SHP77 (cell line): ENCODE measurements at regions not wholly inside any gene's neighbourhood (a gene's known extent, or its start where the extent isn't known, plus 50 kb on each side); places are given as distances from the start of the nearest gene placed in this dataset.
"Not testable (repeated sequence)": the region's sequence is repeated elsewhere in the genome, so short reads cannot be mapped to it uniquely, and the experiment has no call there.

Source experiments
- DNase-seq, 2 experiments: peaks; one replicate each; lab custom pipeline; 2025; lab: John Stamatoyannopoulos, UW

DNA sequence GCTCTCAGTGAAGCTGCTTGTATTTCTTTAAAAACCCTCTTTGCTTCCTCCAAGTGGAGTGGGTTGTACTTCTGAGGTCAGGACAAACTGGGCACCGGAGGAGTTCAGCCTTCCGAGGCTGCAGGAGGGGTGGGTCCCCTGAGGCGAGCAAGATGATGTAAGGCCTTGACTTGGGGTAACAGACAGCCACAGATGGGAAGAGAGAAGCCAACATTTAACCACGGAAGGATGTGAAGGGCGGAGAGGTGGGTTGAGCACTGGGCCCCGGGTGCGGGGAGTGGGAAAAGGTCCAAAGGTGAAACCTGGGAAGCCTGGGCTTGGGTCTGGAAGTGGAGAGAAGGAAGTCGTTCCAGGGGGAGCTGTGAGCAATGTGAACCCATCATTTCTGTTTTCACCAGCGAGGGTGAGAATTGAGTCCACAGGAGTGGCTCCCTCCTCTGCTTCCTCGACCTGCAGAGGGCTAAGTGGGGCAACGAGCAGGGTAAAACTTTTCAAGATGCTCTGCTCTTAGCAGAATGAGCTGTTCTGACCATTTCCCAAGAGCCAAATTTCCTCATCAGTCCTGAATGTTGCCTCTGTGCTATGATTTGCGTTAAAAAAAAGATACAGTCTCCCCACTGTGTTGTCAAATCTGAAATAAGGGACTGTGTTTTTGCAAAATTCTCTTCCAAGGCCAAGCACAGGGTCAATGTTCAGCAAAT, 137.7 kb upstream of the CRHR1 start:
- DNase-seq: no peak

DNA sequence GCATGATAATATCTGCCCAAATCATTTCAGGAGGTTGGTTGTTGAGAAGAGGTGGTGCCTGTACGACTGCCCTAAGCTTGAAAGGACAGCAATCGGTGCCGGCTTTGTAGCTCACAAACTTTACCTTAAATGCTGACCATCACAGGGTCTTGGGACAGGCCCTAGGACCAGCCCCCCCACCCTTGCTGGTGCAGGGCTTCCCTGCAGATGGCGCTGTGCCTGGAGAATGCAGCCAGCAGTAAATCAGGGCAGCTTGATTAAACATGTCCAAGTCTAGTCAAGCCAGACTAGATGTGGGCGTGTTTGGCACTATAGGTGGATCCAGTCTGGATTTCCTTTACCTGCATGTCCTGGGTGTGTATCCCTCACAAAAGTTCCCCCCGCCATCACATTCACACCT, 135.5 kb upstream of the CRHR1 start:
- no peak for DNase-seq

DNA sequence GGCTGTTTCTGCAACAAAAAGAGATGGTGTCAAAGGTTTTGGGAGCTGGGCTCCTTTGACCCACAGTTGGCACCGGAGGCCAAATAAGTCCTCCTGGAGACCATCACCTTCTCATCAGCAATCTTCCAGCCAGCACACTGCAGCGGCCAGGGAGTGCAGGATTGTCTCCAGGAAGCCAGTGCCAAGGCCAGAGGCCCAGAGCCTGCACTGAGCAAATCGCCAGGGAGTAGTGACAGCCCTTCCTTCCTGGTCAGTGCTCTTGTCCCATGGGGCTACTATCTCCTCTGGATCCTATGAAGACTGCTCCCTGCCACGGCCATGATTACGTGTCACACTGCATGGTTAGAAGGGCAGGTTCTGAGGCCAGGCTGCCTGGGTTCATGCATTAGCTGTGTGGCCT, 134.3 kb upstream of the CRHR1 start:
- no peak for DNase-seq

DNA sequence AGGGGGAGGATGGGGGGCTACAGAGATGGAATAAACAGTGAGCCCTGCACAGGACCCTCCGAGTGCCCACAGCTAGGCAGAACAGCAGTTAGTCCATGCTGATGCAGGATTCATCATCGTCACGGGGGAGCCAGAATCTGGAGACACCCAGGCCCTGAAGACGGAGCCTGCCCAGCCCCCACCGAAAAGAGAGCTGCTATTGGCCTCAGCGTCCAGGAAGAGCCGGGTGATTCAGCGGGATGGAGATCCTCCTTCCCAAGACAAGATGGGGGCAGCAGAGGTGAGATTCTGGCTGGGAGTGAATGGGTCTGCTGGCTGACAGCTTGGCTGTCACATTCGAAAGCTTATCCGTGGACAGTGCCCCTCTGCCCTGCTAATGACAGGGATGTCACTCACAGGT, 133.6 kb upstream of the CRHR1 start:
- no peak for DNase-seq

GRCh38 chr17:45651145-45651709, 132.9 kb upstream of the CRHR1 start:
- no peak for DNase-seq

DNA sequence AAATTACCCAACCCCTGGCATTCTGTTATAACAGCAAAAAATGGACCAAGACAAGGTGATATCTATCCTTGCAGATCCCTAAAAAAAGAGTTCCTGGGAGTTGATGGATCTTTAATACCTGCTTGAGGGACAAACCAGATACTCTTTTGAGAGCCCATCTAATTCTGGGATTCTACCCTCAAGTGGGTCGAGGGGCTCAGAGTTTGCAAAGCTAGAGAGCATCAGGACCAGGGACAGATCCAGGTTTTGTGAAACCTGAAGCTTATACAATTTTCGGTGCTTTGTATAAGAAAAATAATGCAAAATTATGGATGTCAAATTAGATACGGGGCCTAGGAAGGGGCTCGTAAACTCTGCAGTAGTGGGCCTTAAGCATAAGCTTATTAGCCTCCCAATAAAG, 130.5 kb upstream of the CRHR1 start:
- DNase-seq: no peak

DNA sequence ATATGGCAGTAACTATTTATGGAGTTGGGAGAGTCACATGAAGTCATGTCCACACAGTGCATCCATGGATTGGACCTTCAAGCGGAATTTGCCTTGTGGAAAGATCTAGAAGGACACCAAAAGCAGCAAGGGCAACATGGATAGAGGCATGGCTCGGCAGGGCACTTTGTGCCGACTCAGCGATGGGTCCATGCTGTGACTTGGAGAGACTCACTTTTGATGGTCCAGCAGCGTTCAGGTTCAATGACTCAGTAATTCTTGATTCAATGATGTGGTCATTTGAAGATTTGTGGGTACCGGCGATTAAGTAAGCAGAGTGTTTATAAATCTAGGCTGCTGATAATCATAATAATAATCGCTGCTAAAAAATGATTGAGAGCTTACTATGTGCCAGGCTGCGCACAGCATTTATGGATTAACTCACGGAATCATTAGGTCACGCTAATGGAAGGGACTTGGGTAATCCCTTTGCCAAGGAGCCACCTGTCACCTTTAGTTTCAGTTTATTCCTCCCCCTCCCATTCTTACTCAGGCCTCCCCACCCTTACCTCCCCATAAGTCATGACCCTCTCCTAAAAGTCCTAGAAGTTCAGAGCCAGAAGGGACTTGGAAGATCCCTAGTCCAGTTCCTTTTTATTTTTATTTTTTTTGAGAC, 127.5 kb upstream of the CRHR1 start:
- DNase-seq: no peak

GRCh38 chr17:45660474-45660873, 123.6 kb upstream of the CRHR1 start:
- DNase-seq: no peak

GRCh38 chr17:45662432-45662831, 121.7 kb upstream of the CRHR1 start:
- no peak for DNase-seq

GRCh38 chr17:45663772-45664171, 120.3 kb upstream of the CRHR1 start:
- no peak for DNase-seq

- no peak for DNase-seq
Measured at GRCh38 chr17:45664921-45665320, 119.2 kb upstream of the CRHR1 start.

DNA sequence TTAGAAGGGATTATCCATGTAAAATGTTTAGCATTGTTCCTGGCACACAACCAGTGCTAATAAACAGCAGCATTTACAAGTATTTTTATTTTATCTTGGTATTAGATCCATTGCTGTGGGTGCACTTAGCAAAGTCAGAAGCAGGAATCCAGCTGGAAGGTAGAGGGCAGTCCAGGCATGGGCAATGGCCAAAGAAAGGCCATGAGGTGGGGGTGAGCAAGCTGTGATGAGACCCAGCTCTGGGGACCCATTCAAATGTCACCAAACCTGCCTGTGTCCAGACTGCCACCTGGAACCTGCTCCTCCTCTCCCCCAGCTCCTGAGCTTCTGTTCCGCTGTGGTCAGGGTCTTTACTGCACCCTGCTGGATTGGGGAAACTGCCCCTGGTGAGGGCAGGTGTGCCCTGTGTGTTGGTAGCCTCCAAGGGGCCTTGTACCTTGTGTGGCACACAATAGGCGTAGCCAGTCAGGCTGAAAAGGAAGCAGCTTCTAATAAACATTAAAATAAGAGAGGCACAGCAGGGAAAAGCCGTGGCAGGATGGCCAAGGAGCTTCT, 118.0 kb upstream of the CRHR1 start:
- no peak for DNase-seq

DNA sequence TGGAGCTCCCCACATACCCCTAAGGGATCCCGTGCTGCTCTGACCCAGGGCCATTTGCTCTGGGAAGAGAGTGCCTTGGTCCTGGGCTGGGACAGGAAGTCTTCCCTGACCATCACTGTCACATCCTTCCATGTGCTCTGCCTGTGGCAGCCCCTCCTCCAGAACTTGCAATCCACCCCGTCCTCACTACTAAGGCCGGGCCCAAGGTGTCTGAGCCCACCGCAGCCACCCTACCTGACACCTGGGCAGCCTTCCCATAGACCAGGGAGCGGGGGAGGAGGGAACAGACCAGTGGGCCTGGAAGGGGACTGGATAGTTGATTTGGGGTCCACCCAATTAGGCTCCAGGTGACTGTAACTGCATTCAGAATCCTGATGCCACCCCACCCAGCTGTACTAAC, 117.5 kb upstream of the CRHR1 start:
- no peak for DNase-seq

DNA sequence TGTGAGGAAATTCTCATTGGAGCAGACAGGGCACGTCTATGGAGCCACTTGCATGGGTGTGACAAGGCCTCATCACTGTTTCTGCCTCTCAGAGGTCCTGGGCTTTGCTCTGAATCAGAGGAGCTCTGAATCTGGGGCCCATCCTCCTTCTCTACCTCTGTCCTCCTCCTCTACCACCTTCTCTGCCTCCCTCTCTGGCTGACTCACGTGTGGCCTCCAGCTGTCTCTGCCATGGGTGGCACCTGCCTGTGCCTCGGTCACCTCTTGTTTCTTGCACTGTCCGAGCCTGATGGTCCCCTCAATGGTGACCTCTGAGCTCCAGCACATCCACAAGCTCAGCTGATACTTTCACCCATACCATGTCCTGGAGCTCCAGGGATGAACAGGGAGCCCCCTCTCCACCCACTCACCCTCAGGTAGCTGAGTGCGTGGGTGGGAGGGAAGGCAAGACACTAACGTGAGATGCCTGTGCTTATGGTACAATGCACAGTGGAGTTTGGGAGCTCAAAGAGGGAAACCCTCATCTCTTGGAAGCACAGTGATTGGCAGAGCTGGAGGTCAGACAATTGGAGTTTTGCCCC, 116.4 kb upstream of the CRHR1 start:
- no peak for DNase-seq

DNA sequence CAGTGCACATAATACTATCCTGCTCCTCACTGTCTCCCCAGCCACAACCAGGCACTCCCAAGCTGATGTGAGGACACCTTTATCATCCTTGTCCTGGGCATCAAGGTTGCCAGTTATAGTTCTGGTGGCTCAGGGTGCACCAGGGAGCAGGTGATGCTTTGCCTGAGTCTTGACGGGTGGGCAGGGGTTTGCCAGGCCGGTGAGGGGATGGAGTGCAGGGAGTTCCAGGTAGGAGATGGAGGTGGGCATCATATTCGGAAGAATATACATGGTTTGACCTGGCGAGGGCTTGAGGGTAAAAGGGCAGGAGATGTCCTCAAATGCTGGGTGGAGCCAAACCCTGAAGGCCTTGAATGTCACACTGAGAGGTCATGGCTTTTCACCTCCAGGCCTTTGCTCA, 115.8 kb upstream of the CRHR1 start:
- no peak for DNase-seq

DNA sequence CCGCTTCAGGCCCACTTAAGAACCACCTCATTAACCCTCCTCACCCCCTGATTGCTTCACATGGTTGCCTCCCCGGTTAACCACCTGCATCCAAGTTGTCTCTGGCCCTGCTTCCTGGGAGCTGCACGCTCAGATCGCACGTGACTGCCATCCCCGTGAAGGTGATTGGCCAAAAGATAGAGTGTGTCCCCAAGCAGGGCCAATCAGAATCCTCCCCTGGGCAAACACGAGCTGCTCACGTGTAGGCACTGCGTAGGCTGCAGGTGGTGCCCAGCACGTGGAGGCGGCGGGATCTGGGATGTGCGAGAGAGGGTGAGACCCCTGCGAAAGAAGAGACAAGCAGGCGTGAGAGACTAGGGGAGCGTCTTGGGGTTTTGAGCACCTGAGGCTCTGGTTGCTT, 111.8 kb upstream of the CRHR1 start:
- peak; percentile 96 to 97 for DNase-seq

GRCh38 chr17:45672792-45673191, 111.3 kb upstream of the CRHR1 start:
- no peak for DNase-seq

DNA sequence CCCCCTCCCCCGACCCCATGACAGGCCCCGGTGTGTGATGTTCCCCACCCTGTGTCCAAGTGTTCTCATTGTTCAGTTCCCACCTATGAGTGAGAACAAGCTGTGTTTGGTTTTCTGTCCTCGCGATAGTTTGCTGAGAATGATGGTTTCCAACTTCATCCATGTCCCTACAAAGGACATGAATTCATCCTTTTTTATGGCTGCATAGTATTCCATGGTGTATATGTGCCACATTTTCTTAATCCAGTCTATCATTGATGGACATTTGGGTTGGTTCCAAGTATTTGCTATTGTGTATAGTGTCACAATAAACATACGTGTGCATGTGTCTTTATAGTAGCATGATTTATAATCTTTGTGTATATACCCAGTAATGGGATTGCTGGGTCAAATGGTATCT, 110.4 kb upstream of the CRHR1 start:
- not testable (repeated sequence) for DNase-seq

GRCh38 chr17:45675012-45675411, 109.1 kb upstream of the CRHR1 start:
- DNase-seq: no peak

- no peak for DNase-seq
Measured at GRCh38 chr17:45675892-45676291, 108.2 kb upstream of the CRHR1 start.

- DNase-seq: no peak
Measured at GRCh38 chr17:45676695-45677094, 107.4 kb upstream of the CRHR1 start.

DNA sequence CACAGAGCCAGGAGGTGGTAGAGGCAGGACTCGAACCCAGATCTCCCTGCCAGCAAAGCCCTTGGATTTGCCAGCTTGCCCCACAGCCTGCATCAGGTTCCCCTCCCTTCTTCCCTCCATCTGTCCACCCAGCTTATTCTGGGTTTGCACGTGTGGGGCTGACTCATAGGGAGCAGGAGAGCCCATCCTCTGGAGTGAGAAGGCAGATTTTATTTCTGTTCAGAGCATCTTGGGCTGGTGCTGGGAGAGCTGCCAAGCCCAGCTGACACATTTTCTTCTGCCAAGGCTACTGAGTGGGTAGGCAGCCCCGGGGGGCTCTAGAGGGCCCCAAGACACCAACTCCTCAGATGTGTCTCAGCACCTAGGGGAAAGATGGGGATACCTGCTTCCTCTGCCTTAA, 106.3 kb upstream of the CRHR1 start:
- DNase-seq: no peak

- no peak for DNase-seq
Measured at GRCh38 chr17:45679426-45679825, 104.7 kb upstream of the CRHR1 start.
